ENCODE measurements at regions not wholly inside any gene's neighbourhood (a gene's known extent, or its start where the extent isn't known, plus 50 kb on each side); places are given as distances from the start of the nearest gene placed in this dataset.

- no peaks in the 10 kb centered on the region for H3K9me2 ChIP-seq (ENCODE audit: low read depth, low read length)
- H3K79me2 ChIP-seq (ENCODE audit: insufficient read depth, low read length) = no peaks in the 10 kb centered on the region
- H3K36me3 ChIP-seq (ENCODE audit: insufficient read depth, low read length) = no peaks in the 10 kb centered on the region
- no peaks in the 10 kb centered on the region for H3K9me3 ChIP-seq (ENCODE audit: low read length)
- no peak overlapping the region for H2AFZ ChIP-seq (ENCODE audit: low read length)
- no peak overlapping the region for H3K4me2 ChIP-seq (ENCODE audit: low read length)
- TF ChIP-seq CTCF (IDR thresholded peaks at IDR 0.05; ENCODE audit: low read length) (no peak), EZH2 (IDR thresholded peaks at IDR 0.05; ENCODE audit: borderline replicate concordance, low read length) (no peak)
- H3K9ac ChIP-seq (ENCODE audit: low read length) = no peak overlapping the region
- H3K27me3 ChIP-seq (ENCODE audit: insufficient read depth, low read length) = no peaks in the 10 kb centered on the region
- H3K27ac ChIP-seq (ENCODE audit: low read depth, low read length, poor library complexity, severe bottlenecking) = no peak overlapping the region
- no peaks in the 10 kb centered on the region for H3K4me1 ChIP-seq (ENCODE audit: insufficient read depth, low read length, severe bottlenecking)
- H3K4me3 ChIP-seq (ENCODE audit: low read depth, low read length, poor library complexity, severe bottlenecking) = no peak overlapping the region
- H3F3A ChIP-seq (ENCODE audit: insufficient read depth, low read length) = no peaks in the 10 kb centered on the region
- no peaks in the 10 kb centered on the region for H4K20me1 ChIP-seq (ENCODE audit: insufficient read depth, low read length)
Observed at GRCh38 chr5:167916261-167916691, 375.2 kb upstream of the WWC1 start.

DNA sequence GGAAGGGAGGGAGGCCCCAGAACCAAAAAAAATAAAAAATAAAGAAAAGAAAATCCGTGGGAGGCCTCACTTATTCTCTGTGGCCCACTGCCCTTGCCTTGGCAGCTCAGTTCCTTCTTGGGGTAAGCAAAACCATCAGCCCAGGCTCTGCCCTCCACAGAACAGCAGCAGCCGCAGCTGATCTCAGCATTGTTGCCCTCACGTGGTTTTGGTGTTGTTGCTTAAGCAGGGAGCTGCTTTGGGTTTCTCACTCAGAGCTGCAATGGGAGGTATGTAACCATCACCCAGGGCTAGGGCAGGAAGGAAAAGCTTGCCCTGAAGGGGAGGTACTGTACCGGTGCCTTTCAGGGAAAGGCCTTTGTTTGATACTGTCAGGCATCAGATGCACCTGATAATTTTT, 374.7 kb upstream of the WWC1 start:
- Histone ChIP-seq H3K9me3 (ENCODE audit: low read length) (no peaks in the 10 kb centered on the region), H3K9me2 (ENCODE audit: low read depth, low read length) (no peaks in the 10 kb centered on the region), H2AFZ (ENCODE audit: low read length) (no peak overlapping the region), H3K4me1 (ENCODE audit: insufficient read depth, low read length, severe bottlenecking) (no peaks in the 10 kb centered on the region), H3K9ac (ENCODE audit: low read length) (no peak overlapping the region), H3F3A (ENCODE audit: insufficient read depth, low read length) (no peaks in the 10 kb centered on the region), H4K20me1 (ENCODE audit: insufficient read depth, low read length) (no peaks in the 10 kb centered on the region), H3K79me2 (ENCODE audit: insufficient read depth, low read length) (no peaks in the 10 kb centered on the region), H3K4me2 (ENCODE audit: low read length) (no peak overlapping the region), H3K27ac (ENCODE audit: low read depth, low read length, poor library complexity, severe bottlenecking) (no peak overlapping the region), H3K27me3 (ENCODE audit: insufficient read depth, low read length) (no peaks in the 10 kb centered on the region), H3K36me3 (ENCODE audit: insufficient read depth, low read length) (no peaks in the 10 kb centered on the region), H3K4me3 (ENCODE audit: low read depth, low read length, poor library complexity, severe bottlenecking) (no peak overlapping the region)
- TF ChIP-seq EZH2 (IDR thresholded peaks at IDR 0.05; ENCODE audit: borderline replicate concordance, low read length) (no peak), CTCF (IDR thresholded peaks at IDR 0.05; ENCODE audit: low read length) (no peak)

DNA sequence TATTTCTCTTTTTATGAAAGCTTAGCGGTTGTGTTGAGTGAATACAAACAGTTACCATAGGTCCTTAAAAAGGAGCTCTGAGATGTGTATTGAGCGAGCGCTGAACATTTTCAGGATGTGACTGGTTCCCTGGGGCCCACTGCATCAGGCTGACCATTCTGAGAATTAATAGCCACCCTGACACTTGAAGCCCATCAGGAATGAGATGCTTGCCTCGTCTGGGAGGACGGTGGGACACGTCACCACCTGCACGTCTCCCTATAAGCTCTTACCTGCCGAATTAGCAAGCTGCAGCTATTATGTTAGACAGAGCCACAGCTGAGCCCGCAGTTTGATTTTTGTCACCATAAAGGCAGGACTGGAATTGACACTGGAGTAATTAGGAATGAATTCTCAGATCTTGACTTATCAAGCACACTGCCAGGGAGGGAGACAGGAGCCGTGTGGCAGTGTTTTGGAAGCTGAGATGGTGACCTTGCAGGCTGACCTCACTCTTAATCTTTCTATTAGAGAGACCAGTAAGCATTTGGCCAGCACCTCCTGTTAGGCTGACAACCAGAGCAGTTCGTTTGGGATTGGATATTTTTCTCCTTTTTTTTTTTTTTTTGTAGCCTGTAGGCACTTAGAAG, 373.1 kb upstream of the WWC1 start:
- no peaks in the 10 kb centered on the region for H3F3A ChIP-seq (ENCODE audit: insufficient read depth, low read length)
- H3K9me3 ChIP-seq (ENCODE audit: low read length) = no peaks in the 10 kb centered on the region
- no peaks in the 10 kb centered on the region for H3K4me1 ChIP-seq (ENCODE audit: insufficient read depth, low read length, severe bottlenecking)
- no peaks in the 10 kb centered on the region for H3K27me3 ChIP-seq (ENCODE audit: insufficient read depth, low read length)
- H3K4me2 ChIP-seq (ENCODE audit: low read length) = no peak overlapping the region
- no peaks in the 10 kb centered on the region for H4K20me1 ChIP-seq (ENCODE audit: insufficient read depth, low read length)
- H3K79me2 ChIP-seq (ENCODE audit: insufficient read depth, low read length) = no peaks in the 10 kb centered on the region
- H3K9ac ChIP-seq (ENCODE audit: low read length) = no peak overlapping the region
- H3K4me3 ChIP-seq (ENCODE audit: low read depth, low read length, poor library complexity, severe bottlenecking) = no peak overlapping the region
- H3K36me3 ChIP-seq (ENCODE audit: insufficient read depth, low read length) = no peaks in the 10 kb centered on the region
- H3K27ac ChIP-seq (ENCODE audit: low read depth, low read length, poor library complexity, severe bottlenecking) = no peak overlapping the region
- no peaks in the 10 kb centered on the region for H3K9me2 ChIP-seq (ENCODE audit: low read depth, low read length)
- H2AFZ ChIP-seq (ENCODE audit: low read length) = no peak overlapping the region
- TF ChIP-seq EZH2 (IDR thresholded peaks at IDR 0.05; ENCODE audit: borderline replicate concordance, low read length) = no peak
- no peak for TF ChIP-seq CTCF (IDR thresholded peaks at IDR 0.05; ENCODE audit: low read length)
